Spleen (tissue), 11 donors: ENCODE measurements at regions not wholly inside any gene's neighbourhood (a gene's known extent, or its start where the extent isn't known, plus 50 kb on each side); places are given as distances from the start of the nearest gene placed in this dataset.

Experiments used
- DNase-seq: peaks from one replicate; pipeline ENCODE4 v3.0.0-alpha.2; 2020
- H3K27ac ChIP-seq, 8 donors: fragments of 200-600 bp; sonication (generic) in 7 of 8; 1 replicate in 4 of 8; 2 replicates in 4 of 8; pipeline versions ENCODE4 v1.5.0 to v1.8.0; 2016 to 2021; ENCODE audit warnings: inconsistent platforms in 4 of 8, mild to moderate bottlenecking in 4 of 8, moderate library complexity in 1 of 8
- H3K27me3 ChIP-seq, 7 donors: fragments of 200-600 bp; sonication (generic) in 6 of 7; replicated peaks in 1 of 7; 1 replicate in 4 of 7; 2 replicates in 3 of 7; pipeline versions ENCODE4 v1.5.0 to v1.8.0; 2016 to 2021; ENCODE audit warnings: inconsistent platforms in 3 of 7, mild to moderate bottlenecking in 1 of 7
- H3K36me3 ChIP-seq, 6 donors: fragments of 200-600 bp; sonication (generic) in 5 of 6; 1 replicate in 4 of 6; 2 replicates in 2 of 6; pipeline versions ENCODE4 v1.5.0 to v1.8.0; 2016 to 2021; ENCODE audit warnings: inconsistent platforms in 2 of 6
- H3K4me1 ChIP-seq, 6 donors: fragments of 200-600 bp; sonication (generic) in 5 of 6; 1 replicate in 3 of 6; 2 replicates in 3 of 6; pipeline versions ENCODE4 v1.5.0 to v1.8.0; 2016 to 2021; ENCODE audit warnings: inconsistent platforms in 3 of 6
- H3K4me3 ChIP-seq, 8 donors: fragments of 200-600 bp; sonication (generic) in 7 of 8; 1 replicate in 4 of 8; 2 replicates in 4 of 8; pipeline versions ENCODE4 v1.5.0 to v1.8.0; 2016 to 2021; ENCODE audit warnings: inconsistent platforms in 4 of 8, mild to moderate bottlenecking in 4 of 8, moderate library complexity in 2 of 8
- H3K9me3 ChIP-seq, 8 donors: fragments of 200-600 bp; sonication (generic) in 7 of 8; 1 replicate in 4 of 8; 2 replicates in 4 of 8; pipeline versions ENCODE4 v1.5.0 to v1.8.0; 2016 to 2021; ENCODE audit warnings: inconsistent platforms in 4 of 8
- CTCF ChIP-seq, 11 experiments: fragments of 200-600 bp in 7 of 11; fragments of 450-650 bp in 4 of 11; sonication (generic) in 4 of 11; IDR thresholded peaks in 8 of 11; conservative IDR thresholded peaks in 3 of 11; 1 replicate in 7 of 11; 2 replicates in 4 of 11; pipeline versions ENCODE4 v1.4.0 to v1.8.0; 2016 to 2021; ENCODE audit warnings: antibody characterized with exemption in 11 of 11, inconsistent platforms in 4 of 11, mild to moderate bottlenecking in 1 of 11
- POLR2A ChIP-seq, 3 donors: fragments of 450-650 bp; IDR thresholded peaks; one replicate each; pipeline ENCODE4 v1.5.1; 2017; ENCODE audit warnings: antibody characterized with exemption in 3 of 3, mild to moderate bottlenecking in 1 of 3
- POLR2AphosphoS5 ChIP-seq, 3 donors: sonication (generic); formaldehyde crosslinking; IDR thresholded peaks; one replicate each; pipeline ENCODE4 v1.5.1; 2017; ENCODE audit warnings: antibody characterized with exemption in 3 of 3
- WGBS, 5 donors: extraction: QIAGEN DNeasy Blood & Tissue Kit in 3 of 5; methylation state at CpG; one replicate each; pipeline versions ENCODE4 v1.1.5 to v1.1.7; 2013 to 2018; 5-methylcytosine and 5-hydroxymethylcytosine counted together
- intact Hi-C: fragments of 100-400 bp; cut with DNase I; formaldehyde crosslinking; loops from one replicate; pipeline ENCODE4 v1.15.0; 2023; ENCODE audit warnings: low total_unique reads
- donor health status: healthy with polysubstance abuse.
- donor health status: DM: no; HTN: no; CAD: no; lungs with moderate emphysema.
- donor health status: DM: no; HTN: no; CAD: no.
- donor health status: Bipolar disorder and iron deficiency.
- donor health status: healthy.
- donor health status: DM: no; HTN: no; CAD: no.
- donor health status: DM: yes; HTN: yes; CAD: no.

- Histone ChIP-seq H3K4me3 (no peak overlapping the region), H3K9me3 (peaks cover 0 to 9% (median 4%) of the 10 kb centered on the region in 8 donors), H3K27ac (no peak overlapping the region), H3K36me3 (no peaks in the 10 kb centered on the region), H3K27me3 (no peaks in the 10 kb centered on the region), H3K4me1 (peaks cover 0 to 32% (median 15%) of the 10 kb centered on the region in 6 donors)
- TF ChIP-seq POLR2AphosphoS5 (IDR thresholded peaks at IDR 0.05) (no peak), POLR2A (IDR thresholded peaks at IDR 0.05) (no peak), CTCF (IDR thresholded peaks at IDR 0.05 in 8 of 11, conservative IDR thresholded peaks at IDR 0.05 in 3 of 11) (no peak)
- no peak for DNase-seq
- intact Hi-C loops = no loop called here
Measured at GRCh38 chr13:73966331-73966730, 167.9 kb downstream of the KLF12 start.

DNA sequence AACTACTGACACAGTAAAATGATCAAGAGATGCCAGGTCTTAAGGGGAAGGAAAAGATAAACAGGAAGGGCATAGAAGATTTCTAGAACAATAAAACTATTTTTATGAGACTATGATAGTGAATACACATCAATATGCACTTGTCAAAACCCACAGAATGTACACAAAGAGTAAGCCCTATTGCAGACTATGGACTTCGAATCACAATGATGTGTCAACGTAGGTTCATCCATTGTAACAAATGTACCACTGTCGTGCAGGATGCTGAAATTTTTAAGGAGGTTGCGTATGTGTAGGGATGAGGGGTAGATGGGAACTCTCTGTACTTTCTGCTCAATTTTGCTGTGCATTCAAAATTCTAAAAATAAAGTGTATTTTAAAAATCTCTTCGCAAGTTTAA is 171.9 kb downstream of the KLF12 start:
- H3K9me3 ChIP-seq = peaks cover 0 to 9% (median 4%) of the 10 kb centered on the region in 8 donors
- WGBS, 5 donors = 73 to 88% (median 74%) methylated on average over 5 of the region's 5 CpGs
- no peaks in the 10 kb centered on the region for H3K27me3 ChIP-seq
- H3K4me3 ChIP-seq = no peak overlapping the region
- TF ChIP-seq POLR2AphosphoS5 (IDR thresholded peaks at IDR 0.05) = no peak
- TF ChIP-seq POLR2A (IDR thresholded peaks at IDR 0.05) = no peak
- no peak for TF ChIP-seq CTCF (IDR thresholded peaks at IDR 0.05 in 8 of 11, conservative IDR thresholded peaks at IDR 0.05 in 3 of 11)
- no peak for DNase-seq
- no peaks in the 10 kb centered on the region for H3K36me3 ChIP-seq
- H3K4me1 ChIP-seq = peaks cover 0 to 33% (median 9%) of the 10 kb centered on the region in 6 donors
- H3K27ac ChIP-seq = no peak overlapping the region
- intact Hi-C loops = no loop called here

- Histone ChIP-seq H3K9me3 (peaks cover 0 to 9% (median 4%) of the 10 kb centered on the region in 8 donors), H3K27me3 (no peaks in the 10 kb centered on the region), H3K36me3 (no peaks in the 10 kb centered on the region), H3K4me1 (peaks cover 0 to 35% (median 5%) of the 10 kb centered on the region in 6 donors), H3K4me3 (no peak overlapping the region), H3K27ac (no peak overlapping the region)
- TF ChIP-seq POLR2A (IDR thresholded peaks at IDR 0.05) = no peak
- TF ChIP-seq CTCF (IDR thresholded peaks at IDR 0.05 in 8 of 11, conservative IDR thresholded peaks at IDR 0.05 in 3 of 11) = no peak
- TF ChIP-seq POLR2AphosphoS5 (IDR thresholded peaks at IDR 0.05) = no peak
- intact Hi-C loops = no loop called here
- no peak for DNase-seq
- WGBS, 5 donors = 57 to 71% (median 64%) methylated on average over 4 of the region's 4 CpGs
Measured at GRCh38 chr13:73961181-73961580, 173.0 kb downstream of the KLF12 start.

- no peak overlapping the region for H3K4me3 ChIP-seq
- DNase-seq = no peak
- H3K27ac ChIP-seq = no peak overlapping the region
- TF ChIP-seq CTCF (IDR thresholded peaks at IDR 0.05 in 8 of 11, conservative IDR thresholded peaks at IDR 0.05 in 3 of 11) = no peak
- no peak for TF ChIP-seq POLR2AphosphoS5 (IDR thresholded peaks at IDR 0.05)
- no peak for TF ChIP-seq POLR2A (IDR thresholded peaks at IDR 0.05)
- 43 to 71% (median 56%) methylated on average over 1 of the region's 1 CpG for WGBS, 5 donors
- peaks cover 0 to 9% (median 4%) of the 10 kb centered on the region in 8 donors for H3K9me3 ChIP-seq
- no peaks in the 10 kb centered on the region for H3K27me3 ChIP-seq
- no peaks in the 10 kb centered on the region for H3K36me3 ChIP-seq
- peaks cover 0 to 42% (median 10%) of the 10 kb centered on the region in 6 donors for H3K4me1 ChIP-seq
- intact Hi-C loops = no loop called here
Measured at GRCh38 chr13:73960474-73960873, 173.7 kb downstream of the KLF12 start.
